ENCODE measurements at regions not wholly inside any gene's neighbourhood (a gene's known extent, or its start where the extent isn't known, plus 50 kb on each side); places are given as distances from the start of the nearest gene placed in this dataset.

DNA sequence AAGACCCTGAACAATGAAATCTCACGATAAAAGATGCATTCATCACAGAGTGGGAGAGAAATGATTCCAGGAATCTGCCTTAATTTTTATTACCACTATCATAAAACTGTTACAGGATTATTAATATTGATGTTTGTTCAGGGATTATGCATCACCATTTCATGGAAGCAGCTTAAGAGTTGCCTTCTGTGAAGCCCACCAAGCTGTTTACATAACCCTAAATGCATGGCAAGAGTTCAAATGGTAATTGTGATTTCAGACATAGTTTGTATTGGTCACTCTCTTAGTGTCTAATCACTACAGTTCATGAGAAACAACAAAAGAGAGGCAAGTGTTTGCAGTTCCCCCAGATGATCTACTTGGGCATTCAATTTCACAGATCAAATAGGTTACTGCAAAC, 527.7 kb downstream of the RPS29 start:
- Histone ChIP-seq H2AK5ac (ENCODE audit: insufficient read length, low read length) (no peak overlapping the region), H4K20me1 (ENCODE audit: control insufficient read depth, insufficient read depth, insufficient read length) (no peaks in the 10 kb centered on the region), H3K4ac (ENCODE audit: low read depth, low read length) (no peak overlapping the region), H2BK5ac (ENCODE audit: insufficient read length, low read length) (no peak overlapping the region), H2BK12ac (ENCODE audit: insufficient read length, low read depth, low read length) (no peak overlapping the region), H3K56ac (ENCODE audit: insufficient read length, low read depth, low read length) (no peak overlapping the region), H3K27ac (ENCODE audit: insufficient read length, low read depth, low read length) (no peak overlapping the region), H2BK120ac (ENCODE audit: low read depth, low read length, poor library complexity, severe bottlenecking) (no peak overlapping the region), H2BK15ac (ENCODE audit: low read depth, low read length) (no peak overlapping the region), H3K18ac (ENCODE audit: insufficient read length, low read depth, low read length) (no peak overlapping the region), H3K27me3 (ENCODE audit: insufficient read depth, low read length) (no peaks in the 10 kb centered on the region), H3K4me2 (ENCODE audit: insufficient read depth, insufficient read length, low read length) (no peak overlapping the region), H3K23ac (ENCODE audit: insufficient read length, low read depth, low read length) (no peak overlapping the region), H4K91ac (ENCODE audit: insufficient read length, low read depth, low read length) (no peak overlapping the region), H3K4me1 (ENCODE audit: insufficient read depth, low read length) (no peaks in the 10 kb centered on the region), H3K79me2 (ENCODE audit: insufficient read depth, low read length) (no peaks in the 10 kb centered on the region), H3K79me1 (ENCODE audit: insufficient read depth, low read depth, low read length, poor library complexity, severe bottlenecking) (no peaks in the 10 kb centered on the region), H2AFZ (ENCODE audit: low read length) (no peak overlapping the region), H3K9me3 (ENCODE audit: control insufficient read depth, low read depth, low read length) (no peaks in the 10 kb centered on the region), H3K14ac (ENCODE audit: insufficient read depth, low read length) (no peak overlapping the region), H2BK20ac (ENCODE audit: low read depth, low read length, poor library complexity, severe bottlenecking) (no peak overlapping the region), H4K8ac (replicated peaks; ENCODE audit: insufficient read length, low read depth, low read length) (no peak overlapping the region), H3K23me2 (ENCODE audit: insufficient read length, low read depth, low read length, poor library complexity, severe bottlenecking) (no peaks in the 10 kb centered on the region), H3T11ph (ENCODE audit: low read length) (no peak overlapping the region), H3K9ac (ENCODE audit: extremely low read depth, insufficient read length, low read length) (no peak overlapping the region), H4K5ac (ENCODE audit: insufficient read length, low read depth, low read length) (no peak overlapping the region)
- TF ChIP-seq, protein P1, sequence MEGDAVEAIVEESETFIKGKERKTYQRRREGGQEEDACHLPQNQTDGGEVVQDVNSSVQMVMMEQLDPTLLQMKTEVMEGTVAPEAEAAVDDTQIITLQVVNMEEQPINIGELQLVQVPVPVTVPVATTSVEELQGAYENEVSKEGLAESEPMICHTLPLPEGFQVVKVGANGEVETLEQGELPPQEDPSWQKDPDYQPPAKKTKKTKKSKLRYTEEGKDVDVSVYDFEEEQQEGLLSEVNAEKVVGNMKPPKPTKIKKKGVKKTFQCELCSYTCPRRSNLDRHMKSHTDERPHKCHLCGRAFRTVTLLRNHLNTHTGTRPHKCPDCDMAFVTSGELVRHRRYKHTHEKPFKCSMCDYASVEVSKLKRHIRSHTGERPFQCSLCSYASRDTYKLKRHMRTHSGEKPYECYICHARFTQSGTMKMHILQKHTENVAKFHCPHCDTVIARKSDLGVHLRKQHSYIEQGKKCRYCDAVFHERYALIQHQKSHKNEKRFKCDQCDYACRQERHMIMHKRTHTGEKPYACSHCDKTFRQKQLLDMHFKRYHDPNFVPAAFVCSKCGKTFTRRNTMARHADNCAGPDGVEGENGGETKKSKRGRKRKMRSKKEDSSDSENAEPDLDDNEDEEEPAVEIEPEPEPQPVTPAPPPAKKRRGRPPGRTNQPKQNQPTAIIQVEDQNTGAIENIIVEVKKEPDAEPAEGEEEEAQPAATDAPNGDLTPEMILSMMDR (conservative IDR thresholded peaks at IDR 0.05): no peak
- no peaks in the 10 kb centered on the region for H3K9me3 Mint-ChIP-seq
- H3K4me1 Mint-ChIP-seq: peaks cover 0 to 5% of the 10 kb centered on the region in 2 experiments; a peak in 1 of 4 replicates
- DNase-seq: no peak
- H3K27ac Mint-ChIP-seq: no peak overlapping the region
- no CpG with 5 or more reads among the region's 1 CpG for WGBS (ENCODE audit: extremely low coverage, insufficient read length, low lambda C conversion rate)
- no peak overlapping the region for H3K4me3 Mint-ChIP-seq
- H3K36me3 Mint-ChIP-seq (ENCODE audit: insufficient read depth in 1 of 3, low read depth in 3 of 3): no peaks in the 10 kb centered on the region
- peaks cover 3% of the 10 kb centered on the region; the same call in 1 of the 2 replicates for H3K27me3 Mint-ChIP-seq (ENCODE audit: low read depth)

Measured in H9 (cell line).